ENCODE measurements at regions not wholly inside any gene's neighbourhood (a gene's known extent, or its start where the extent isn't known, plus 50 kb on each side); places are given as distances from the start of the nearest gene placed in this dataset.

GRCh38 chr1:55747408-55747841 is 532.3 kb upstream of the USP24 start (continued):
- TF ChIP-seq GLMP (CRISPR knock-in tag; IDR thresholded peaks at IDR 0.05; ENCODE audit: borderline replicate concordance) (no peak), ATRX (CRISPR knock-in tag; IDR thresholded peaks at IDR 0.05; ENCODE audit: borderline replicate concordance) (no peak)

- in situ Hi-C loops (cut with HindIII; ENCODE audit: extremely low pct_ligation_motif_present, low pct_unique_long_range_greater_than_20kb), result no loop called here
- Histone ChIP-seq H3K4me3 (replicated peaks in 1 of 3; ENCODE audit: insufficient read depth in 1 of 3, low read depth in 2 of 3, low read length in 3 of 3) (no peak overlapping the region), H3K4me2 (ENCODE audit: low read depth, low read length) (no peak overlapping the region), H3K36me3 (replicated peaks in 1 of 2; ENCODE audit: control insufficient read depth in 1 of 2, insufficient read depth in 2 of 2, low read length in 2 of 2) (no peaks in the 10 kb centered on the region), H3K79me2 (ENCODE audit: insufficient read depth, low read length) (no peaks in the 10 kb centered on the region), H3K27ac (ENCODE audit: extremely low read length, insufficient read depth, low read length) (no peak overlapping the region), H3K9ac (ENCODE audit: insufficient read depth, low read depth, low read length) (no peak overlapping the region), H2AFZ (ENCODE audit: low read length) (no peak overlapping the region), H3K4me1 (ENCODE audit: insufficient read depth, low read length) (no peaks in the 10 kb centered on the region), H3K9me3 (ENCODE audit: low read length) (no peaks in the 10 kb centered on the region), H3K27me3 (ENCODE audit: control insufficient read depth in 1 of 2, insufficient read depth in 2 of 2, low read length in 2 of 2) (no peaks in the 10 kb centered on the region), H4K20me1 (ENCODE audit: insufficient read depth, low read length) (no peaks in the 10 kb centered on the region)
- no TSS peak for BruUV-seq (replicated peaks)
- CTCF ChIA-PET (ENCODE audit: low intra/inter-chr PET ratio, low total read pairs), result no interaction called here
- DNase-seq (ENCODE audit: low spot score), result no peak
- POLR2A ChIA-PET, result no interaction called here
- FAIRE-seq, result no peak
- no peak for ATAC-seq
- intact Hi-C loops (cut with micrococcal nuclease; ENCODE audit: unreplicated experiment), result no loop called here
- TF ChIP-seq GTF3A (CRISPR knock-in tag; conservative IDR thresholded peaks at IDR 0.05), result no peak
- TF ChIP-seq SRSF1 (optimal IDR thresholded peaks at IDR 0.05; ENCODE audit: low read depth, low read length), result no peak
- no peak for TF ChIP-seq KLF16 (CRISPR knock-in tag; IDR thresholded peaks at IDR 0.05)
- TF ChIP-seq KLF6 (CRISPR knock-in tag; IDR thresholded peaks at IDR 0.05), result no peak
- no peak for TF ChIP-seq POLR2AphosphoS2 (IDR thresholded peaks at IDR 0.05; ENCODE audit: low read depth, low read length)
- TF ChIP-seq TGIF2 (CRISPR knock-in tag; IDR thresholded peaks at IDR 0.05), result no peak
- TF ChIP-seq RORA (CRISPR knock-in tag; IDR thresholded peaks at IDR 0.05), result no peak
- TF ChIP-seq HOMEZ (CRISPR knock-in tag; IDR thresholded peaks at IDR 0.05; ENCODE audit: low read depth), result no peak
- TF ChIP-seq MED8 (CRISPR knock-in tag; IDR thresholded peaks at IDR 0.05; ENCODE audit: insufficient replicate concordance), result no peak
- TF ChIP-seq ZNF205 (CRISPR knock-in tag; IDR thresholded peaks at IDR 0.05), result no peak
- TF ChIP-seq ZNF737 (CRISPR knock-in tag; IDR thresholded peaks at IDR 0.05; ENCODE audit: borderline replicate concordance), result no peak
- no peak for TF ChIP-seq DPF2 (CRISPR knock-in tag; IDR thresholded peaks at IDR 0.05; ENCODE audit: borderline replicate concordance, low read depth)
- TF ChIP-seq KDM5A (IDR thresholded peaks at IDR 0.05; ENCODE audit: borderline replicate concordance, low read length), result no peak
- no peak for TF ChIP-seq ZNF281 (CRISPR knock-in tag; IDR thresholded peaks at IDR 0.05; ENCODE audit: borderline replicate concordance)
- TF ChIP-seq GLI4 (CRISPR knock-in tag; IDR thresholded peaks at IDR 0.05; ENCODE audit: borderline replicate concordance), result no peak
- TF ChIP-seq MXD3 (CRISPR knock-in tag; IDR thresholded peaks at IDR 0.05), result no peak
- TF ChIP-seq KLF12 (CRISPR knock-in tag; IDR thresholded peaks at IDR 0.05; ENCODE audit: borderline replicate concordance), result no peak
Measured at GRCh38 chr1:55746710-55747109, 531.5 kb upstream of the USP24 start.
